Tongue (tissue), 2 donors: ENCODE measurements at regions not wholly inside any gene's neighbourhood (a gene's known extent, or its start where the extent isn't known, plus 50 kb on each side); places are given as distances from the start of the nearest gene placed in this dataset. TPM values are rescaled to one million over a fixed set of nuclear protein-coding genes. Genes with fewer than 3 reads are reported as not detected.
A peak's percentile ranks its signal among the peaks of the same experiment; 100 is the strongest.

ENCODE experiments used
- DNase-seq: peaks from one replicate; pipeline ENCODE4 v3.0.0-alpha.2; 2015
- small RNA-seq: library from RNA; depleted of rRNA; stranded (forward); fragments of <200 nt; gene quantifications from one replicate; pipeline ENCODE3, GENCODE V24; 2014; ENCODE audit warnings: low replicate concordance

GRCh38 chr2:162945785-162946184 lies 107.2 kb upstream of the KCNH7 start:
- no peak for DNase-seq

- DNase-seq, result no peak
Observed at GRCh38 chr2:162938387-162938786, 99.8 kb upstream of the KCNH7 start.

GRCh38 chr2:162934191-162934590 lies 95.6 kb upstream of the KCNH7 start:
- DNase-seq, result no peak

GRCh38 chr2:162932416-162932815 lies 93.8 kb upstream of the KCNH7 start:
- no peak for DNase-seq

GRCh38 chr2:162929571-162929970 lies 91.0 kb upstream of the KCNH7 start:
- DNase-seq, result no peak

GRCh38 chr2:162928356-162928755 lies 89.8 kb upstream of the KCNH7 start:
- no peak for DNase-seq

GRCh38 chr2:162926907-162927306 lies 88.3 kb upstream of the KCNH7 start:
- no peak for DNase-seq

GRCh38 chr2:162926501-162926900 lies 87.9 kb upstream of the KCNH7 start:
- no peak for DNase-seq

GRCh38 chr2:162925595-162925994 lies 87.0 kb upstream of the KCNH7 start:
- DNase-seq, result no peak

- DNase-seq, result no peak
Observed at GRCh38 chr2:162919111-162919510, 80.5 kb upstream of the KCNH7 start.

- no peak for DNase-seq
Observed at GRCh38 chr2:162917626-162918025, 79.1 kb upstream of the KCNH7 start.

- no peak for DNase-seq
Observed at GRCh38 chr2:162916286-162916801, 77.8 kb upstream of the KCNH7 start.

- no peak for DNase-seq
Observed at GRCh38 chr2:162915858-162916257, 77.3 kb upstream of the KCNH7 start.

GRCh38 chr2:162914161-162914560 lies 75.6 kb upstream of the KCNH7 start:
- DNase-seq, result no peak

- no peak for DNase-seq
Observed at GRCh38 chr2:162912787-162913186, 74.2 kb upstream of the KCNH7 start.

GRCh38 chr2:162908567-162908966 lies 70.0 kb upstream of the KCNH7 start:
- no peak for DNase-seq

GRCh38 chr2:162890690-162891311 lies 52.2 kb upstream of the KCNH7 start:
- DNase-seq, result peak; percentile 51

- no peak for DNase-seq
Observed at GRCh38 chr2:162888652-162889051, 50.1 kb upstream of the KCNH7 start.

Small RNA genes lying in the stretch of these regions (small RNA-seq; reads per million reads assigned to genes)
- not detected for gene RNU6-627P
